OCI-LY3 (cell line): ENCODE measurements at regions not wholly inside any gene's neighbourhood (a gene's known extent, or its start where the extent isn't known, plus 50 kb on each side); places are given as distances from the start of the nearest gene placed in this dataset.

Experiments
- H2AFZ ChIP-seq: fragments of 200-600, 300-600 bp; shearing (Covaris generic); 2 replicates; pipeline ENCODE4 v1.6.0; 2014; ENCODE audit warnings: antibody characterized with exemption, low read depth, low read length
- H3K27ac ChIP-seq: fragments of 200-600, 300-600 bp; sonication (generic); 2 replicates; pipeline ENCODE4 v1.5.1; 2014; ENCODE audit warnings: mild to moderate bottlenecking, low read length, moderate library complexity, mixed read lengths
- H3K27me3 ChIP-seq: fragments of 200-600, 300-600 bp; sonication (generic); 2 replicates; pipeline ENCODE4 v1.6.1; 2014; ENCODE audit warnings: low read depth, low read length, mixed read lengths
- H3K36me3 ChIP-seq: fragments of 200-600, 300-600 bp; sonication (generic); replicated peaks from 2 replicates; pipeline ENCODE3; 2014; ENCODE audit warnings: low read depth, low read length, mixed read lengths
- H3K4me1 ChIP-seq: fragments of 300-600, 200-600 bp; sonication (generic); 2 replicates; pipeline ENCODE4 v1.6.1; 2014; ENCODE audit warnings: low read length, mixed read lengths
- H3K4me2 ChIP-seq: fragments of 200-600, 300-600 bp; sonication (generic); 2 replicates; pipeline ENCODE4 v1.6.1; 2014; ENCODE audit warnings: low read length, mixed read lengths
- H3K4me3 ChIP-seq: fragments of 300-600, 200-600 bp; sonication (generic); 2 replicates; pipeline ENCODE4 v1.5.1; 2014; ENCODE audit warnings: antibody characterized with exemption, mild to moderate bottlenecking, low read length, moderate library complexity
- H3K79me2 ChIP-seq: fragments of 300-600, 200-600 bp; shearing (Covaris generic); 2 replicates; pipeline ENCODE4 v1.6.1; 2014; ENCODE audit warnings: mild to moderate bottlenecking, low read length, mixed read lengths
- H3K9ac ChIP-seq: fragments of 300-600, 200-600 bp; shearing (Covaris generic); 2 replicates; pipeline ENCODE4 v1.6.0; 2014; ENCODE audit warnings: mild to moderate bottlenecking, low read length, moderate library complexity
- H3K9me3 ChIP-seq: fragments of 200-600, 300-600 bp; shearing (Covaris generic); 2 replicates; pipeline ENCODE4 v1.6.1; 2014; ENCODE audit warnings: low read length, mixed read lengths; ENCODE audit not compliant: insufficient read depth
- H4K20me1 ChIP-seq: fragments of 200-600, 300-600 bp; sonication (generic); 2 replicates; pipeline ENCODE4 v1.6.1; 2016; ENCODE audit warnings: low read length, mixed read lengths; ENCODE audit not compliant: insufficient read depth
- EZH2phosphoT487 ChIP-seq: fragments of 200-600 bp; shearing (Covaris generic); IDR thresholded peaks from 2 replicates; pipeline ENCODE4 v1.6.1; 2018; ENCODE audit warnings: antibody characterized with exemption, mixed run types, low read depth
- TF ChIP-seq, protein P1 (sequence below): fragments of 200-600, 300-600 bp; sonication (generic); IDR thresholded peaks from 2 replicates; pipeline ENCODE4 v1.5.1; 2014; ENCODE audit warnings: antibody characterized with exemption, low read length, low read depth

- TF ChIP-seq, protein P1, sequence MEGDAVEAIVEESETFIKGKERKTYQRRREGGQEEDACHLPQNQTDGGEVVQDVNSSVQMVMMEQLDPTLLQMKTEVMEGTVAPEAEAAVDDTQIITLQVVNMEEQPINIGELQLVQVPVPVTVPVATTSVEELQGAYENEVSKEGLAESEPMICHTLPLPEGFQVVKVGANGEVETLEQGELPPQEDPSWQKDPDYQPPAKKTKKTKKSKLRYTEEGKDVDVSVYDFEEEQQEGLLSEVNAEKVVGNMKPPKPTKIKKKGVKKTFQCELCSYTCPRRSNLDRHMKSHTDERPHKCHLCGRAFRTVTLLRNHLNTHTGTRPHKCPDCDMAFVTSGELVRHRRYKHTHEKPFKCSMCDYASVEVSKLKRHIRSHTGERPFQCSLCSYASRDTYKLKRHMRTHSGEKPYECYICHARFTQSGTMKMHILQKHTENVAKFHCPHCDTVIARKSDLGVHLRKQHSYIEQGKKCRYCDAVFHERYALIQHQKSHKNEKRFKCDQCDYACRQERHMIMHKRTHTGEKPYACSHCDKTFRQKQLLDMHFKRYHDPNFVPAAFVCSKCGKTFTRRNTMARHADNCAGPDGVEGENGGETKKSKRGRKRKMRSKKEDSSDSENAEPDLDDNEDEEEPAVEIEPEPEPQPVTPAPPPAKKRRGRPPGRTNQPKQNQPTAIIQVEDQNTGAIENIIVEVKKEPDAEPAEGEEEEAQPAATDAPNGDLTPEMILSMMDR = no peak
- no peak for TF ChIP-seq EZH2phosphoT487
- H3K9me3 ChIP-seq = no peaks in the 10 kb centered on the region
- no peak overlapping the region for H3K4me2 ChIP-seq
- H2AFZ ChIP-seq = no peak overlapping the region
- H3K4me1 ChIP-seq = peaks cover 6% of the 10 kb centered on the region; the same call in 1 of the 2 replicates
- no peaks in the 10 kb centered on the region for H4K20me1 ChIP-seq
- H3K4me3 ChIP-seq = no peak overlapping the region
- H3K9ac ChIP-seq = no peak overlapping the region
- H3K27ac ChIP-seq = no peak overlapping the region
- H3K79me2 ChIP-seq = no peaks in the 10 kb centered on the region
- peaks cover 23% of the 10 kb centered on the region for H3K27me3 ChIP-seq
- H3K36me3 ChIP-seq = no peaks in the 10 kb centered on the region
Measured at GRCh38 chr7:35555386-35555785, 139.5 kb downstream of the HERPUD2 start.

DNA sequence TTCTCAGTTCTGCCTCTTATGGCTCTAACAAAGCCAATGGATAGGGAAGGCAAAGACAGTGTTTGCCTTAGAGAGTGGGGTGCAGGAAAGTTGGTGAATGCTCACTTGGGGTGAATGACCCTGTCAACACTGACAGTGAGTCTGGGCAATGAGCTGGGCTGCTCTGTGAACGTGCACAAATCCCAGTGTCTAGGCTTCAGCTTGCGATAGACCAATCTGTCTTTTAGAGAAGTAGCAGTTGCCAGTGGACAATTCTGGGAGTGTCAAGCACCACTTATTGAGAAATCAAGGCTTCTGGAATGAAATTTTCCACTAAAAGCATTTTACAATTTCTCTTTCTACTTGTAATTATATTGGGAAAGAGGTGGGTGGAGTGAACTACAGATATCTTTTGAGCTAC lies 141.4 kb downstream of the HERPUD2 start:
- Histone ChIP-seq H3K4me2 (no peak overlapping the region), H3K79me2 (no peaks in the 10 kb centered on the region), H4K20me1 (no peaks in the 10 kb centered on the region), H2AFZ (no peak overlapping the region), H3K9ac (no peak overlapping the region), H3K27me3 (peaks cover 32% of the 10 kb centered on the region), H3K27ac (no peak overlapping the region), H3K4me1 (peaks cover 6% of the 10 kb centered on the region; the same call in 1 of the 2 replicates), H3K36me3 (no peaks in the 10 kb centered on the region), H3K9me3 (no peaks in the 10 kb centered on the region), H3K4me3 (no peak overlapping the region)
- no peak for TF ChIP-seq EZH2phosphoT487
- TF ChIP-seq, protein P1 = no peak

DNA sequence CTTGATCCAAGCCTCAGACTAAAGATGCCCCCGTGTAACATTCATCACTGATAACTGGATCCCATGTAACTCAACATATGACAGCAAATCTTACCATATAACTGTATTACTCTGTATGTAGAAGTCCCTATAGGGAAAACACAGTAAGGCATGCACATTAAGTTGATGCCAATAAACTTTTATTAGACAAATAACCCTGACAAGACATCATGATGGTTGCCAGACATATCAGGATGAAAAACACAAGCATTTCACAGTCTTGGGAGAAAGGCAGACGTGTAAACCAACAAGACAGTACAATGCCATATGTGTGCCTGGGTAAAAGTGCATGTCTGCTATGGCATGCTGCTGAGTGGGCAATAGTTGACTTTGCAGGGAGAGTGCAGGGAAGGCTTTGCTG lies 142.2 kb downstream of the HERPUD2 start:
- H3K27ac ChIP-seq = no peak overlapping the region
- no peak overlapping the region for H3K4me2 ChIP-seq
- no peaks in the 10 kb centered on the region for H3K36me3 ChIP-seq
- no peaks in the 10 kb centered on the region for H3K9me3 ChIP-seq
- no peak overlapping the region for H3K9ac ChIP-seq
- H2AFZ ChIP-seq = no peak overlapping the region
- H3K79me2 ChIP-seq = no peaks in the 10 kb centered on the region
- TF ChIP-seq, protein P1 = no peak
- TF ChIP-seq EZH2phosphoT487 = no peak
- no peak overlapping the region for H3K4me3 ChIP-seq
- H3K4me1 ChIP-seq = peaks cover 6% of the 10 kb centered on the region; the same call in 1 of the 2 replicates
- peaks cover 39% of the 10 kb centered on the region for H3K27me3 ChIP-seq
- H4K20me1 ChIP-seq = no peaks in the 10 kb centered on the region

- TF ChIP-seq EZH2phosphoT487 = no peak
- TF ChIP-seq, protein P1 = no peak
- Histone ChIP-seq H3K27me3 (peaks cover 48% of the 10 kb centered on the region), H3K27ac (no peak overlapping the region), H4K20me1 (no peaks in the 10 kb centered on the region), H3K4me2 (no peak overlapping the region), H3K9ac (no peak overlapping the region), H3K36me3 (no peaks in the 10 kb centered on the region), H3K4me3 (no peak overlapping the region), H2AFZ (no peak overlapping the region), H3K4me1 (no peaks in the 10 kb centered on the region), H3K9me3 (no peaks in the 10 kb centered on the region), H3K79me2 (no peaks in the 10 kb centered on the region)
Measured at GRCh38 chr7:35551321-35552081, 143.4 kb downstream of the HERPUD2 start.
